Type B pancreatic cell (in vitro differentiated cells): ENCODE measurements at regions not wholly inside any gene's neighbourhood (a gene's known extent, or its start where the extent isn't known, plus 50 kb on each side); places are given as distances from the start of the nearest gene placed in this dataset.
A peak's percentile ranks its signal among the peaks of the same experiment; 100 is the strongest.

ENCODE experiments used
- DNase-seq: peaks from one replicate; pipeline ENCODE4 v3.0.0; 2021; ENCODE audit warnings: mixed read lengths; ENCODE audit not compliant: unreplicated experiment; ENCODE audit errors: extremely low spot score
- H3K27ac Mint-ChIP-seq: 2 replicates; pipeline ENCODE4 v1.8.0; 2021; ENCODE audit warnings: mild to moderate bottlenecking, mixed read lengths
- H3K27me3 Mint-ChIP-seq: 2 replicates; pipeline ENCODE4 v1.8.0; 2021; ENCODE audit warnings: mixed read lengths
- H3K36me3 Mint-ChIP-seq: 2 replicates; pipeline ENCODE4 v1.8.0; 2021; ENCODE audit warnings: mixed read lengths
- H3K4me1 Mint-ChIP-seq: one replicate; pipeline ENCODE4 v1.8.0; 2021; ENCODE audit warnings: mixed read lengths; ENCODE audit not compliant: unreplicated experiment
- H3K4me3 Mint-ChIP-seq: 2 replicates; pipeline ENCODE4 v1.8.0; 2021; ENCODE audit warnings: mild to moderate bottlenecking, mixed read lengths
- H3K9me3 Mint-ChIP-seq: 2 replicates; pipeline ENCODE4 v1.8.0; 2021; ENCODE audit warnings: mixed read lengths
- TF ChIP-seq, protein P1 (sequence below): fragments of 200-600 bp; sonication (generic); conservative IDR thresholded peaks from 2 replicates; pipeline ENCODE4 v1.5.0; 2021; ENCODE audit warnings: antibody characterized with exemption, mild to moderate bottlenecking

DNA sequence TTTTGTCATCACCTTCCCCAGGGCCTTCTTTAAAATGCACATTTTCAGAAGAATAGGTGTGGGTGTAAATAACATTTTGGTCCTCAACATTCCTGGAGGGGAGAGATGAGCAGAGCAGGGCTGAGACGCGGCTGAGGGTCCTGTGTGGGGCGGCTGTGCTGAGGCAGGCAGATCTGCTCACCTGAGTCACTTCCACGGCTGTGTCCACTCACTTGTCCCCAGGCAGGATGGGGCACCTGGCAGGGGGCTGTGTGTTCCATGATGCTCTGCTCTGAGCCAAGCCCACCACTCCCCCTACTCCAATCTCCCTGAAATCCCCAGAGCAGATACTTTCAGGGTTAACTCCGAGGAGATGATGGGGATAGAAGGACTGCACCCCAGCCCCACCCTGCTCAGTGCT is 93.8 kb downstream of the GLRX3 start:
- Mint-ChIP-seq H3K9me3 (peaks cover 5% of the 10 kb centered on the region), H3K4me1 (no peaks in the 10 kb centered on the region), H3K27me3 (no peaks in the 10 kb centered on the region), H3K36me3 (no peaks in the 10 kb centered on the region), H3K27ac (no peak overlapping the region), H3K4me3 (no peak overlapping the region)
- TF ChIP-seq, protein P1, sequence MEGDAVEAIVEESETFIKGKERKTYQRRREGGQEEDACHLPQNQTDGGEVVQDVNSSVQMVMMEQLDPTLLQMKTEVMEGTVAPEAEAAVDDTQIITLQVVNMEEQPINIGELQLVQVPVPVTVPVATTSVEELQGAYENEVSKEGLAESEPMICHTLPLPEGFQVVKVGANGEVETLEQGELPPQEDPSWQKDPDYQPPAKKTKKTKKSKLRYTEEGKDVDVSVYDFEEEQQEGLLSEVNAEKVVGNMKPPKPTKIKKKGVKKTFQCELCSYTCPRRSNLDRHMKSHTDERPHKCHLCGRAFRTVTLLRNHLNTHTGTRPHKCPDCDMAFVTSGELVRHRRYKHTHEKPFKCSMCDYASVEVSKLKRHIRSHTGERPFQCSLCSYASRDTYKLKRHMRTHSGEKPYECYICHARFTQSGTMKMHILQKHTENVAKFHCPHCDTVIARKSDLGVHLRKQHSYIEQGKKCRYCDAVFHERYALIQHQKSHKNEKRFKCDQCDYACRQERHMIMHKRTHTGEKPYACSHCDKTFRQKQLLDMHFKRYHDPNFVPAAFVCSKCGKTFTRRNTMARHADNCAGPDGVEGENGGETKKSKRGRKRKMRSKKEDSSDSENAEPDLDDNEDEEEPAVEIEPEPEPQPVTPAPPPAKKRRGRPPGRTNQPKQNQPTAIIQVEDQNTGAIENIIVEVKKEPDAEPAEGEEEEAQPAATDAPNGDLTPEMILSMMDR: no peak
- DNase-seq: no peak

DNA sequence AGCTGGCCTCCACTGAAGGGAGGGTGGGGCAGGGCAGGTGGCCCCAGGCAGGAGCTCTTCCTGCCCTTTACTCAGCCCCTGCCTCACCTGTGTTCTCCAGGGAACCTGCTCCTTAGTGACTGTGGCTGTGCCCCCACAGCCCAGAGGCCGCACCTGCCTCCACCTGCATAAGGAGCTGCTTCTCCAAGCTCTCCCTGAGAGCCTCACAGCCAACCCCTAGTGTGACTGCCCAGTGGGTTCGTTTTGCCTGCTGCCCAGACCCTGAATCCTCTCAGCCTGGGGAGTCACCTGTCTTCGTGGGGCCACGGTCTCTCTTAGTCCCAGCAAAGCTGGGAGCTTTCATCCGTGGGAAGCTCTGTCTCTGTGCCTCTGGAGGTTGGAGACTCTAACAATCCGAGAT is 94.4 kb downstream of the GLRX3 start:
- Mint-ChIP-seq H3K27ac (no peak overlapping the region), H3K36me3 (no peaks in the 10 kb centered on the region), H3K4me1 (no peaks in the 10 kb centered on the region), H3K27me3 (no peaks in the 10 kb centered on the region), H3K4me3 (no peak overlapping the region), H3K9me3 (peaks cover 5% of the 10 kb centered on the region)
- TF ChIP-seq, protein P1: no peak
- no peak for DNase-seq

DNA sequence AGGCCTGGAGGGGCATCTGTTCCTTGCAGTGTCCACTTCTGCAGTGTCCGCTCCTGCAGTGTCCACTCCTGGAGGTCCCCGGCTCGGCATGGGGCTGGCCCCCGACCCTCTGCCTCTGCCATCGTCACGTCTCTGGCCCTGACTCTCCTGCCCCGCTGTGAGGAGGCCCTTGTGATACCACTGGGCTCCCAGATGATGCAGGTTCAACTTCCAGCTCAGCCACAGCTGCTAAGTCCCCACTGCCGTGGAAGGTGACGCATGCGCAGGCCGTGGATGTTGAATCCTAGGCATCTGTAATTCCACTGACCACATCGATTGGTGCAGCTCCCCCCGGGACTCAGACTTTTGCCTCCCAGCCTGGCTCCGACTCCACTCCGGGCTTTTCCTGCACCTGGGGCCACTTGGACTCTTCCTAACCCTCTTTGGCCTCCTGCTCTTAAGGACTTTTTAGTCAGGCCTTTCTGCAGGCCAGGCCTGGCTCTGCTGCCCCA is 95.1 kb downstream of the GLRX3 start:
- Mint-ChIP-seq H3K27ac (no peak overlapping the region), H3K27me3 (no peaks in the 10 kb centered on the region), H3K4me1 (no peaks in the 10 kb centered on the region), H3K4me3 (no peak overlapping the region), H3K9me3 (peaks cover 5% of the 10 kb centered on the region), H3K36me3 (no peaks in the 10 kb centered on the region)
- DNase-seq: no peak
- TF ChIP-seq, protein P1: no peak

DNA sequence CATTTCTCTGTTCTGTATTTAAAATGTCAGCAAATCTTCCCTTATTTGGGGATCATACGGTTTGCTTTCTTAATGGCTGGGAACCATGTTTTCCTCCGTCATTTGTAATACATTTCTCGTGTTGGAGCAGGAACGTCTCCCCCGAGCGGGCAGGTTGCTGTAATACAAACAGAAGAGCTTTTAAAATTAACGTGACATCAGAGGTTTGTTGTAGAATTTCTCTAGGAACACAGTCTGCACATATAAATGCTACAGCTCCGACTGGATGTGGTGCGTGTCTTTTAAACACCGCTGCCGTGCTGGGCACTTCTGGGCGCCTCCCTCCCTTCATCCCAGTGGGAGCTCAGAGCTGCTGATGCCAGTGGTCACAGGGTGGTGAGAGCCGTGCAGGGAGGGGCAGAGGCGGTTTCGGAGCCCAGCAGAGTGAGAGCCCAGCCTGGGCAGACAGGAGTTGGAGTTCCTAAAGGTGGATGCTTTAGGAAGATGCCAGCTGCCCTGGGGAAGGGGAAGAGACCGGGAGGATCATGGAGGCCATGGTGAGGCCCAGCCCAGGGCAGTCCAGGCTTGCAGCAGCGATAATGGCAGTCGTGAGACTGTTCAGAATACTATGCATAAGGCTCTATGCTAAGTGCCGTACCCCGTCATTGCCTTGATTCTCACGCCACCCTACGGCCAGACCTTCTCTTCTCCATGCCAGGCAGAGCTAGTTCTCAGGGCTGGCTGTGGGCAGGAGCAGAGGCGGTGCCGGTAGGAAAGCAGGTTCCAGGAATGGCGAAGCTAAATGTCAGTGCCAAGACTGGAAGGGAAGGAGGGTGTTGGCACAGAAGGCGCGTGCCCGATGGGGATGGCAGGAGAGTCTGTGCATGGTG is 96.2 kb downstream of the GLRX3 start:
- Mint-ChIP-seq H3K36me3 (no peaks in the 10 kb centered on the region), H3K27ac (no peak overlapping the region), H3K4me3 (no peak overlapping the region), H3K9me3 (peaks cover 2% of the 10 kb centered on the region), H3K4me1 (no peaks in the 10 kb centered on the region), H3K27me3 (no peaks in the 10 kb centered on the region)
- peak; percentile 40 for DNase-seq
- TF ChIP-seq, protein P1: no peak

DNA sequence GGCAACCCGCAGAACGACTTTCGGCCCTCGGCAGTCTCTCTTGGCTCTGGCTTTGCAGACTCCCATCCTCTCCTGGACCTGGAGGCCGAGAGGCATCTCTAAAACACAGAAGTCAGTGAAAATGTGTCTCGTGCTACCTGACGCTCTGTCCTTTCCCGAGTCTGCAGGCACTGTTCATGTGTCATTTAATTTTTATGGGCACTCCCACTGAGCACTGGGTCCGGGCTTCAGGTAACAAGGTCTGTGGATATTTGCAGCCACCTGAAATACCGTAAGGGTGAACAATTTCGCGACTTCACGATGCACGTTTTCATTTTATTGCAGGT is 96.8 kb downstream of the GLRX3 start:
- peak; percentile 42 for DNase-seq
- Mint-ChIP-seq H3K27ac (no peak overlapping the region), H3K9me3 (no peaks in the 10 kb centered on the region), H3K36me3 (no peaks in the 10 kb centered on the region), H3K27me3 (no peaks in the 10 kb centered on the region), H3K4me3 (no peak overlapping the region), H3K4me1 (no peaks in the 10 kb centered on the region)
- TF ChIP-seq, protein P1: no peak
